Lower leg skin (tissue), 3 donors: ENCODE measurements at regions not wholly inside any gene's neighbourhood (a gene's known extent, or its start where the extent isn't known, plus 50 kb on each side); places are given as distances from the start of the nearest gene placed in this dataset.

Experiments used
- POLR2A ChIP-seq, 2 donors: fragments of 450-650 bp; IDR thresholded peaks; one replicate each; pipeline ENCODE4 v1.6.1; 2016 to 2017; ENCODE audit warnings: antibody characterized with exemption in 2 of 2, mild to moderate bottlenecking in 1 of 2, moderate library complexity in 1 of 2
- TF ChIP-seq, protein P1 (sequence below), 3 donors: fragments of 450-650 bp; IDR thresholded peaks; one replicate each; pipeline ENCODE4 v1.5.1; 2016; ENCODE audit warnings: antibody characterized with exemption in 3 of 3, mild to moderate bottlenecking in 3 of 3, moderate library complexity in 2 of 3

DNA sequence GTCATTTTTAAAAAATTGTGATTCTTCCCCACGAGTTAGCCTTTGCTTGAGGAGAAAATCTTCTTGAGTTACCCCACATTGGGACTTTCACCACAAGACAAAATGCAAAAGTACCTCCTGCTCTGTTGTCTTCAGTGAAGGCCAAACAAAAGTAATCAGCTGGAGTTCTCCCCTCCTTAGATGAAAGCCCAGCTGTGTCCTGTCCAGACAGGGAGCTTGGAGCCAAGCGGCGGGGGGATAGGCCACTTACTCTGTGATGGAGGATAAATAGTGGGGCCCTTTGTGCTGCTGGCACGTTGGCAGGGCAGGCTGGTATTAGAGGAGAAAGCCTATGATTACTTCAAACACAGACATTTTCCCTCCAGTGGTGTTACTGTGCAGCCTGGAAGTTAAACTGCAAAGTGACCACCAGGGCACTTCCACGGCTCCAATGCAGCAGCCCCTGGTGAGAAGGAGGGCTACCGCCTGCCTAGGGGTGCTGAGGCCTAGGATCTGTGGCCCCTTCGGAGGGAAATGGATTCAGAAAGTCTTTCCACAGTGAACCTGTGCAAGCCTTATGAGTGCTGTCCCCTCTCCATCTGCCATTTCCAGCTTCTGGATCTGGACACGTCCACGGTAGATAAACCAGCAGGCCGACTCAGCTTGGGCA is 155.0 kb downstream of the TMEM167A start:
- TF ChIP-seq, protein P1, sequence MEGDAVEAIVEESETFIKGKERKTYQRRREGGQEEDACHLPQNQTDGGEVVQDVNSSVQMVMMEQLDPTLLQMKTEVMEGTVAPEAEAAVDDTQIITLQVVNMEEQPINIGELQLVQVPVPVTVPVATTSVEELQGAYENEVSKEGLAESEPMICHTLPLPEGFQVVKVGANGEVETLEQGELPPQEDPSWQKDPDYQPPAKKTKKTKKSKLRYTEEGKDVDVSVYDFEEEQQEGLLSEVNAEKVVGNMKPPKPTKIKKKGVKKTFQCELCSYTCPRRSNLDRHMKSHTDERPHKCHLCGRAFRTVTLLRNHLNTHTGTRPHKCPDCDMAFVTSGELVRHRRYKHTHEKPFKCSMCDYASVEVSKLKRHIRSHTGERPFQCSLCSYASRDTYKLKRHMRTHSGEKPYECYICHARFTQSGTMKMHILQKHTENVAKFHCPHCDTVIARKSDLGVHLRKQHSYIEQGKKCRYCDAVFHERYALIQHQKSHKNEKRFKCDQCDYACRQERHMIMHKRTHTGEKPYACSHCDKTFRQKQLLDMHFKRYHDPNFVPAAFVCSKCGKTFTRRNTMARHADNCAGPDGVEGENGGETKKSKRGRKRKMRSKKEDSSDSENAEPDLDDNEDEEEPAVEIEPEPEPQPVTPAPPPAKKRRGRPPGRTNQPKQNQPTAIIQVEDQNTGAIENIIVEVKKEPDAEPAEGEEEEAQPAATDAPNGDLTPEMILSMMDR (IDR thresholded peaks at IDR 0.05): no peak
- TF ChIP-seq POLR2A (IDR thresholded peaks at IDR 0.05): no peak
